Spinal cord (tissue), 9 donors: ENCODE measurements at regions not wholly inside any gene's neighbourhood (a gene's known extent, or its start where the extent isn't known, plus 50 kb on each side); places are given as distances from the start of the nearest gene placed in this dataset.

Experiments used
- DNase-seq, 6 donors: peaks; one replicate each; pipeline versions ENCODE4 v3.0.0 to v3.0.0-alpha.2; 2013 to 2015; ENCODE audit warnings: low spot score in 6 of 6, low read depth in 4 of 6
- H3K27ac ChIP-seq: one replicate; pipeline ENCODE4 v1.5.1; 2013; ENCODE audit warnings: low read depth, low read length, control low read depth
- H3K27me3 ChIP-seq: one replicate; pipeline ENCODE4 v1.6.1; 2013; ENCODE audit warnings: low read length; ENCODE audit not compliant: control insufficient read depth, insufficient read depth
- H3K36me3 ChIP-seq: one replicate; pipeline ENCODE4 v1.6.1; 2013; ENCODE audit warnings: low read length; ENCODE audit not compliant: control insufficient read depth, insufficient read depth
- H3K4me1 ChIP-seq: one replicate; pipeline ENCODE4 v1.6.1; 2013; ENCODE audit warnings: low read length; ENCODE audit not compliant: control insufficient read depth, insufficient read depth
- H3K4me3 ChIP-seq: one replicate; pipeline ENCODE4 v1.5.1; 2013; ENCODE audit warnings: low read depth, low read length, control low read depth
- H3K9me3 ChIP-seq: one replicate; pipeline ENCODE4 v1.6.1; 2013; ENCODE audit warnings: low read length; ENCODE audit not compliant: control insufficient read depth, insufficient read depth
- WGBS: methylation state at CpG from one replicate; pipeline ENCODE4 v1.1.5; 2013; ENCODE audit warnings: missing lambda C conversion rate; ENCODE audit not compliant: insufficient coverage; 5-methylcytosine and 5-hydroxymethylcytosine counted together
- donor health status: healthy.

DNA sequence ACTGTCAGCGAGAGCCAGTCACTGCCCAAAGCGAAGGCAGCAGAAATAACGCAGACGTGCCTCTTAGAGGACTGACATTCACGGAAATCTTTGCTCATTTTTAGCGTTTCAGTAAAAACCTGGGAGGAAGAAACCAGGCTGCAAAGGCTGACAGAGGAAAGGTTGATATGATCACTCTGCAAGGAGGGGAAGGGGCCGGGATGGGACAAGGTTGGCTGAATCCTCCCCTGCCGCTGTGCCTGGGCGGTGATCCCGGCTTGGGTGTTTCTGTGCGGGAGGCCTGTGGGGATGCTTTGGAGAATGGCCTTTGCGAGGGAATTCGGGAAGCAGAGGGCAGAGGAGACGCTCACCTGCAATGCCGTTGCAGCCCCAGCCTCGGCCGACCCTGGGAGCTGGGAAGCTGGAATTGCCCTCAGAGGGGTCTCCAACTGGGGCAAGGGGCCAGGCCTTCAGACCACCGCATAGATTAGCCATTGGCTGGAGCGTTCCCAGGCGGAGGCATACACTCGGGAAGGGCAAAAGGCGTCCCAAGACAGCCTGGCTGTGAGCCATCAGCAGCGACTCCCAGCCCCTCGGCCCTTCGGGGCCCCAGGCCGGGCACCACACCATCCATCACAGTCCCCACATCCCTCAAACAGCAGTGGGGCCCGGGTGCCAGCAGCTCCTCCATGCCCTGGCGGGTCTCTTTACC is 111.7 kb upstream of the GPC1 start:
- Histone ChIP-seq H3K27ac (no peak overlapping the region), H3K9me3 (no peaks in the 10 kb centered on the region), H3K4me3 (no peak overlapping the region), H3K27me3 (no peaks in the 10 kb centered on the region), H3K4me1 (peaks cover 37% of the 10 kb centered on the region), H3K36me3 (no peaks in the 10 kb centered on the region)
- DNase-seq, result no peak
- WGBS, result 72% methylated on average over 28 of the region's 28 CpGs

DNA sequence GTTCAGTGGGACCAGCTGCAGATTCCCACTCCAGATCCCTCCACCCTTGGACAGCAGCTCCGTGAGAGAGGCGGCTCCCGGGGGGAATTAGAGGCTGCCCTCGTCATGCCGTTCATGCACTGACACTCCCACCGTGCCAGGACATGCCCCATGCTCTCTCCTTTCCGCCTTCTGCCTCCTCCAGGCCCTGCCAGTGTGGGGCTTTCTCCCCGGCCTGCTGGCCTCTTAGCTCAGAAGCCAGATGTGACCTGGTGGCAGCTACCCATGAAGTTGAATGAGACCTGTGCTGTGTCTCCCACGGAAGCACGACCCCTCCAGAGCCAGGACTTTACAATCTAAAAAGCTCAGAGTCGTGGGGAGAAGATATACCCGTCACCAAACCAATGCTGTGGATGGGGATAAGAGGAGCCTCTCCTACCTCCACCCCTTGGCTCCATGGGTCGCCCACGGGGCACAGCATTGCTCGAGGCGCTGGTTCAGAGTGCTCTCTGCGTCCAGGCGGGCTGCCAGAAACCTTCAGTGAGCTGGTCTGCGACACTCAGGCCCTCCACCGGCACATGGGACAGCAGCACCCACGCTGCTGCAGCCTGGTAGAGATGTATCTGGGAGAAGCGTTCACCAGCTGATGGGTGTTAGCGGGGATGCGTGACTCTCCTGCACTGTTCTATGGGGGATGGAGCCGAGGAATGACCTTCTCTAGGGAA is 111.0 kb upstream of the GPC1 start:
- Histone ChIP-seq H3K4me1 (peaks cover 40% of the 10 kb centered on the region), H3K27ac (no peak overlapping the region), H3K27me3 (no peaks in the 10 kb centered on the region), H3K4me3 (no peak overlapping the region), H3K9me3 (no peaks in the 10 kb centered on the region), H3K36me3 (no peaks in the 10 kb centered on the region)
- 78% methylated on average over 19 of the region's 25 CpGs for WGBS
- no peak for DNase-seq

DNA sequence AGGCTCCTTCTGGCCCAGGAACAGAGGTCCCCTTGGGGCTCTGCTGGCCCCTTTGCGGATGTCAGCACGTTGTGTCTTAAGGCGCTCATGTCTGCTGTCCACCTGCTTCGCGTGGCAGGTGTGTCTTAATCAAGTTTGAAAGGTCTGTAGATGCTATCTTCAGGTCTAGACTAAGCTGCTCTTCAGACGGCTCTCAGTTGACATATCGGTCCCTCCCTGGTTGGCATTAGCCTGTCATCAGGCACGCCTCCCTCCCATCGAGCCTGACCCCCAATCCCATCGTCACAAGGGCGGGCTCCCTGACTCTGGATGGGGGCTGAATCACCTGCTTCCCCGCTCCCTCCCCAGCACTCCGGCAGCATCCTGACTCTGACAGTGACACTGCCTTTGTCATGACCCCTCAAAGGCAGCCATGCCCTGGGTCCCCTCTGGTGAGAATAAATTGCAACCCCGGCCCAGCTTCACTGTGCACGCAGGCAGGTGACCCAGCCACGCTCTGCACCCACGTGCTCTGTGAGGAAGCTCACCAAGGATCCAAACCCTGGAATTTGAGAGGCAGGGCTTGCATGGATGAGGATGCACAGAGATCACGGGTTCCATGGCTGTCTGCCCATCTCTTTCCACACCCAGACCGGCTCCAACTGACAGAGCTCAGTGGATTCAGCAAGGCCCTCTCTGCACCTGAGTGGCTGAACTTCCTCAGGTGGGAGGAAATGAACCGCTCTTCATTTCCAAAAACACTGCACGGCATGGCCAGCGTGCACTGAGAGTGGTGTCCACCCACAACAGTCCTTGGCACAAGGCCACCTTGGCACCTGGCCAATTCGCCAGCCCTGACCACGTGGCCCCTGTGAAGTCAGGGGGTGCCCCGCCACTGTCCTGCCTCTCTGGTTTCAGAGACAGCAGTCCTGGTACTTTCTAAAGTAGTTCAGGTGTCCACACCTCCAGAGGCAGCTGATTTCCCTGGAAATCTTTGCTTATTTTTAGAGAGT is 110.2 kb upstream of the GPC1 start:
- H3K36me3 ChIP-seq, result no peaks in the 10 kb centered on the region
- H3K27ac ChIP-seq, result no peak overlapping the region
- DNase-seq, result peak in 3 of 6 donors; percentile 15 to 50 (median 46)
- H3K4me3 ChIP-seq, result no peak overlapping the region
- H3K9me3 ChIP-seq, result no peaks in the 10 kb centered on the region
- H3K4me1 ChIP-seq, result peaks cover 37% of the 10 kb centered on the region
- WGBS, result 75% methylated on average over 23 of the region's 25 CpGs
- no peaks in the 10 kb centered on the region for H3K27me3 ChIP-seq

DNA sequence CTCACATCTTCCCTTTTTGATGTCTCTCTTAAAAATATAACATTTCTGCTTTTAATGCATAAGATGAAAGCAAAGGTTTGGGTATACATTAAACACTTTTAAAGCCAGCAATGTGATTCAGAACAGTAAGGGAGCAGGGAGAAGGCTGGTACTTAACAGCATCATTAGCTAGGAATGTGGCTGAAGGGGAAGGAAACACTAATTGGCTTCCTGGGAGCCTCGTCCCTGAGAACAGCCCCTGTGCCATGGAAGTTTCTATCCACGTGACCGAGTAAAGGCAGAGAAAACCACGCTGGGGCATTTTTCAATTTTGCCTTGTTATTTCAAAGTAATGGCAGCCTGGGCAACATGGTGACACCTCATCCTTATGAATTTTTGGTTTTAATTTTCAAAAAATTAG is 109.2 kb upstream of the GPC1 start:
- DNase-seq, result peak in 1 of 6 donors; percentile 73
- no peak overlapping the region for H3K4me3 ChIP-seq
- WGBS, result 63% methylated on average over 4 of the region's 4 CpGs
- no peaks in the 10 kb centered on the region for H3K36me3 ChIP-seq
- H3K9me3 ChIP-seq, result no peaks in the 10 kb centered on the region
- peaks cover 31% of the 10 kb centered on the region for H3K4me1 ChIP-seq
- no peaks in the 10 kb centered on the region for H3K27me3 ChIP-seq
- H3K27ac ChIP-seq, result no peak overlapping the region

DNA sequence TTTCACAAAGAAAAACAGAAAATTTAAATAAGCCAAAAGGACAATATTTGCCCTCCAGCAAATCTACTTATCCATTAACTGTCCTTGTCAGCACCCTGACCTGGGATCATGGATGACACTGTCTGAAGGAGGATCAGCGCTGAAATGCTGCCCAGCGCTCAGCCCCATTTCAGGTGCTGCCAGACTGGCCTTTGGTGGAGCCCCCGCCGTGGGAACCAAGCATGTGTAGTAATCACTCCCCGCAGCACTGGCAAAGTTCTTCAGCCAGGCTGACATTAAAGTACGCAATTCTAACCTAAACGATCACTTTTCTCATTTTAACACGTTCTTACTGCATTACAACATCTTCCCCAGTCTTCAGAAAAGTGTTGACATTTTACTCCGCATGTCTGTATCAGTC is 108.6 kb upstream of the GPC1 start:
- Histone ChIP-seq H3K4me1 (peaks cover 31% of the 10 kb centered on the region), H3K36me3 (no peaks in the 10 kb centered on the region), H3K27me3 (no peaks in the 10 kb centered on the region), H3K27ac (no peak overlapping the region), H3K4me3 (no peak overlapping the region), H3K9me3 (no peaks in the 10 kb centered on the region)
- no peak for DNase-seq
- WGBS, result 87% methylated on average over 9 of the region's 9 CpGs

DNA sequence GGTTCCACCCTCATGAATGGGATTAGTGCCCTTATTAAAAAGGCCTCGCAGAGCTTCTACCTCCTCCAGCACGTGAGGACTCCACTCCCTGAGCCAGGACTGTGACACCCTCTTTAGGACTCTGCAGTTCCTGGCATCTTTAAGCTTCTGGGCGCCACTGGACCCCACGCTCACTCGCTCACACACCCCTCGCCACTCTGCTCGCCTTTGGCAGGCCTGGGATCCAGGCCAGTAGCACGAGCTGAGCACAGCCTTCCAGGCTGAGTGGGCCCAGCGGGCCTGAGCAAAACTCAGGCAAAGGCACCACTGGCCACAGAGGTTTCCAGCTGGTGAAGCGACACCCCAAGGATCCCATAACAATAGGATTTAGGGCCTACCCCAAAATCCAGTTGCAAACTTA is 107.9 kb upstream of the GPC1 start:
- H3K4me1 ChIP-seq, result peaks cover 31% of the 10 kb centered on the region
- WGBS, result 91% methylated on average over 10 of the region's 10 CpGs
- no peak for DNase-seq

DNA sequence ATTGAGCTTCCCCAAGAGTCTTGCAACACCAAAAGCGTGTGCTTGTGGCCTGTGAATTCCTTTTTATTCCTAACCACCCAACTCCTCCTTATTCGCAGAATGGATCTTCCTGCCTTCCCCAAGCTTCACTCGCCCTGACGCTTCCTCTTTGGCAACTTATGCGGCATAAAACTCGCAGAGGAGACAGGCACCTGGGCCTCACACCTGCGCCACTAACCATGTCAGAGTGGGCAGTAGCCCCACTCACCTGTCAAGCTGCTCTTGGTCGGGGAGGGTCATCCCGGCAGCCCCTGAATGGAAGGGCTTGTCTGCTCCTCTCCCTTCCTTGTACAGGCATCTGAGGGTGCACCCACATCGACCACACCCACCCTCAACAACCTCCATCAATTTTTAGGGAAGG is 106.9 kb upstream of the GPC1 start:
- WGBS, result 94% methylated on average over 10 of the region's 10 CpGs
- H3K27me3 ChIP-seq, result no peaks in the 10 kb centered on the region
- no peak overlapping the region for H3K4me3 ChIP-seq
- no peak overlapping the region for H3K27ac ChIP-seq
- no peaks in the 10 kb centered on the region for H3K9me3 ChIP-seq
- H3K36me3 ChIP-seq, result no peaks in the 10 kb centered on the region
- peaks cover 31% of the 10 kb centered on the region for H3K4me1 ChIP-seq
- no peak for DNase-seq

More for the DNA sequence above, 107.9 kb upstream of the GPC1 start:
- Histone ChIP-seq H3K27ac (no peak overlapping the region), H3K27me3 (no peaks in the 10 kb centered on the region), H3K36me3 (no peaks in the 10 kb centered on the region), H3K4me3 (no peak overlapping the region), H3K9me3 (no peaks in the 10 kb centered on the region)

DNA sequence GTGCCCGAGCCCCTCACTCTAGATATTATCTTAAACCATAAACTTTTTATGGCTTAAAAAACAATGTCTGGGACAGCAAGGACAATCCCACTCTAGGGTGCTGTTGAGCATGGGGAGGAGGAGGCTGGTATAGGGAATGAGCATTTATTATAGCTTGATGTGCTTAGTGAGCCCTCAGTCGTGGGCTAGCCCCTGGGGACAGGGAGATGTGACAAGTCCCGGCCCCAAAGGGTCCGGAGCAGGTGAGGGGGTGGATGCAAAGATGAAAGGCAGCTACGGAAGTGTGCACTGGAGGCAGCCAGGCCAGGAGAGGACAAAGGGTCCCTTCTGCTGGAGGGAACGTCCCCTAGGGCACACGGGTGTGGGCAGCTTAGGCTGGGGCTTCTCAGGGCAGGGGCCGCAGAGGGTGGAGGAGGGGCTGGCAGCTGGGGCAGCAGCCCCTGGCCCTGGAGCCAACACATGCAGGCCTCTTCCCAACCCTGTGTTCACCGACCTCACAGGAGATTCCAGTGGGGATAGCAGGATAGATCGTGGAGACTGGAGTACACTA is 106.3 kb upstream of the GPC1 start:
- 76% methylated on average over 9 of the region's 10 CpGs for WGBS
- Histone ChIP-seq H3K4me1 (peaks cover 28% of the 10 kb centered on the region), H3K27me3 (no peaks in the 10 kb centered on the region), H3K36me3 (no peaks in the 10 kb centered on the region), H3K4me3 (no peak overlapping the region), H3K9me3 (no peaks in the 10 kb centered on the region), H3K27ac (no peak overlapping the region)
- DNase-seq, result no peak

DNA sequence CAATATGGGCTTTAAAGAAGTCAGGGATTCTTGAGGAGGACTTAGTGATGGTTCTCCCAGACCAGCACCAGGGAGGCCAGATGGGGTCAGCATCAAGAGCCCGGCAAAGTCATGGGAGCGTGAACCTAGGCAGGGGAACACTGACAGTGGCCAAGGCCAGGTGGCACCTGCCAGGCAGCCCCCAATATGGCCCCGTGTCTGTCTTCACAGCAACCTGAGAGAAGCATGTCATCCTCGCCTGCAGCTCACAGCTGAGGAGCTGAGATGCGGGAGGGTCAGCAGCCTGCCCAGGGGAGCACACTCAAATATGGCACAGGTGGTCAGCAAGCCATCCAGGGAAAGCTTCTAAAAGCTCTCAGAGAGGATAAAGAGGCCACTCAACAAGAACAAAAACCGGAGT is 105.7 kb upstream of the GPC1 start:
- WGBS, result over 99% methylated on average over 6 of the region's 6 CpGs
- H3K4me3 ChIP-seq, result no peak overlapping the region
- no peaks in the 10 kb centered on the region for H3K36me3 ChIP-seq
- no peak overlapping the region for H3K27ac ChIP-seq
- no peak for DNase-seq
- H3K27me3 ChIP-seq, result no peaks in the 10 kb centered on the region
- no peaks in the 10 kb centered on the region for H3K9me3 ChIP-seq
- H3K4me1 ChIP-seq, result peaks cover 22% of the 10 kb centered on the region
